HG03060 (cell line): ENCODE measurements at regions not wholly inside any gene's neighbourhood (a gene's known extent, or its start where the extent isn't known, plus 50 kb on each side); places are given as distances from the start of the nearest gene placed in this dataset.

Source experiments
- ATAC-seq: cut with Tn5 transposase; IDR thresholded peaks from one replicate; pipeline ENCODE4 v1.9.1; 2021; ENCODE audit warnings: low read depth, moderate number of reproducible peaks; ENCODE audit not compliant: unreplicated experiment

- ATAC-seq = no peak
Measured at GRCh38 chr10:130901311-130902165, 410.0 kb downstream of the TCERG1L start.

DNA sequence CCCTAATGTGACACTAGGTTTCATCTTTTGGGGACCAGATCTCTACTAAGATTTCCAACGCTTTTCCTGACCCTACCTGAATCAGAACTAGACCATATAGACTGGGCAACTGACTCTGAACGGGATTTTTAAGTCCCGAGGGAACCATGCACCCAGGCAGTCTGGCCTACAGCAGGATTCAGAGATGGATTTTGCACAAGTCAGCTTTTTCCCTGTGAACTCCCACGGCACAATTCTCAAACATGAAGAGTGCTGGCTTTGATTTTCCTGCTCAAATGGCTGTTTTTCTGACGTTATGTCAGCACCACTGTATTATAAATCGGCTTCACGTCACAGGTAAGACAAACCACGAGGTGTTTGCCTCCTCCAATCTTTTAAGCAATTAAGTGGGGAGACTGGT is 409.1 kb downstream of the TCERG1L start:
- ATAC-seq = no peak

DNA sequence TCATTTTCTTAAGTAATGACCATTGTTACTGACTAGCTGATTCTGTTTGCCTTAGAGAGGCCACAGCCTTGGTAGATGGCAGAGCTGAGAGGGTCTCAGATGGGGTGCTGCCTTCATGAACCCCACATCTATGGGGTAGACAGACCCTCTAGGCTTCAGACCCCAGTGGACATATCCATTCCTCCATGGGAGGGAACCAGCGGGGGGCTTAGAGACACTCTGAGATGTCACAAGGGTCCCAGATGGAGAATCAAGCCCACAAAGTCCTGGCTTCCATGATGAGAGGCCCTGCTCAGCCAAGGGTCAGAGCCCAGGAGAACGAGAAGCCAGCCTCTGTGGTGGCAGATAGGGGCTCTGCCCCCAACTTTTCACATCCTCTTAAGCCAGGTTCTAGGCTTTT is 408.6 kb downstream of the TCERG1L start:
- no peak for ATAC-seq

GRCh38 chr10:130904676-130905075 is 406.8 kb downstream of the TCERG1L start:
- ATAC-seq = no peak

GRCh38 chr10:130905386-130905785 is 406.1 kb downstream of the TCERG1L start:
- ATAC-seq = no peak

DNA sequence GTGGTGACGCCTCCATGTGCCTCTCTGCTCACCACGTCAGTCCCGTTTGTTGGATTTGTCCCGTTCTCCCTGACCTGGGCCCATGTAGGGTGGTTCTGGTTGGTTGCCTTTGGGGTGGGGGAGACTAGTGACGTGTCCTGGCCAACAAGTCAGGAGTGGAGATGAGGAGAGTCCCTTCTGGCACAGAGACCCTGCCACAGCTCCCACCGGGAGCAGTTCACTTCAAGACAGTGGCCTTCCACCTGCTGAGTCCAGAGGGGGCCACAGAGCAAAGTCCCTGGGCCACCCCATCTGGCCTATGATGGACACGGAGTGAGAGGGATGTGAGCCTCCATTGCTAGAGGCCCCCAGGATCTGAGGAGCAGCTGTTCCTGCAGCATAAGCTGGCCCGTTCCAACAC is 405.6 kb downstream of the TCERG1L start:
- no peak for ATAC-seq

DNA sequence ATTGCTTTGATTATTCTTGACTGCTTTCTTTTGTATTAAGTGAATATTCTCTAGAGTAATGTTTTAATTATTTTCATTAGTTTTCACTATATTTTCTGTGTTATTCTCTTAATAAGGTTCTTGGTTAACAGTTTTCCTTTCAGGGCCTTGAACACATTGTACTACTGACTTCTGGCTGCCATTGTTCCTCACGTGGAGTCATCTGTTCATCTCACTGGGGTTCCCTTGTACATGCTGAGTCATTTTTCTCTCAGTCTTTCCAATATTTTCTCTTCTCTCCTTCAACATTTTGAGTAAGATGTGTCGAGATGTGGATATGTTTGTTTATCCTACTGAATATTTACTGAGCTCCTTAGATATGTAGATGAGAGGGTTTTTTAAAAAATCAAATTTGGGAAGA is 400.7 kb downstream of the TCERG1L start:
- no peak for ATAC-seq

GRCh38 chr10:130913844-130914243 is 397.7 kb downstream of the TCERG1L start:
- no peak for ATAC-seq

GRCh38 chr10:130914367-130914766 is 397.2 kb downstream of the TCERG1L start:
- no peak for ATAC-seq

- no peak for ATAC-seq
Measured at GRCh38 chr10:130915065-130915464, 396.5 kb downstream of the TCERG1L start.

- no peak for ATAC-seq
Measured at GRCh38 chr10:130921461-130921860, 390.1 kb downstream of the TCERG1L start.

DNA sequence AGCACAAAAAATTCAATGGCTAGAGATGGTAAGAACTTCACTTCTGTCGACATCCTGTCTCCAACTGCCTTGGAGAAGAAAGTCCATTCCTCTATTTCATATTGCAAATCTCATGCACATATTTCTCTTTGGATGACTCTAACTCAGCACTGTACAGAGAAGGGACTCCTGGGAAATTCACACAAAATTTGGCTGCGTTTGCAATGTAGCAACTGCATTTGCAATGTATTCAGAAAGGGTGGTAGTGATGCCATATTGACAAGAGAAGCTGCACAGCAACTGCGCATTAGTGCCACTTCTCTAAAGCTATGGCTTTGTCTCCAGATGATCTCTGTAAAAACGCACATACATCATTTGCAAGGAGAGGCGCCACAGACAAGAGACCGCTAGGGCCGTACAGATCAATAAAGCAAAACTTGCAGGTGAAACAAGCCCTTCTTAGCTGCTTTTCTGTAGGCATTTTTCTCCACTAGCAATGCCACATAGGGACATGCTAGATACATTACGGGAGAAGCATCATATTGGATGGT is 389.5 kb downstream of the TCERG1L start:
- no peak for ATAC-seq

GRCh38 chr10:130923596-130923995 is 387.9 kb downstream of the TCERG1L start:
- ATAC-seq = no peak

GRCh38 chr10:130924138-130924819 is 387.2 kb downstream of the TCERG1L start:
- no peak for ATAC-seq

GRCh38 chr10:130926442-130926841 is 385.1 kb downstream of the TCERG1L start:
- ATAC-seq = no peak

DNA sequence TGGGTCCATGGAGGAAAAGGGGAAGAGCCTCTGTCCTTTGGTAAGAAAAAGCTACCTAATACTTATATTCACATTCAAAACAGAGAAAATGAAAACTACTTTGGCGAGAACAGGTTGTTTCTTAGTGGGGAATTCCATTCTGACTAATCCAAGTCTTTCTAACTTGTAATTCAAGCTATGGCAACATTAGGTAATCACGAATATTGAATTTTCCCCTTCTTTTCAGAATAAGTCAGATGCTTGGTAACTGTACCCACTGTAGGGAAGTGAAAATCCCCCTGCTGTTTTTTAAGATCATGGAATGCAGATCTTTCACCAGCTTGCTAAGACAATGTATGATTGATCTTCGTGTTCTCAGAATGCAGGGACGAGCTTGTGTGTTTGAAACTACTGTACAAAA is 384.4 kb downstream of the TCERG1L start:
- ATAC-seq = no peak

DNA sequence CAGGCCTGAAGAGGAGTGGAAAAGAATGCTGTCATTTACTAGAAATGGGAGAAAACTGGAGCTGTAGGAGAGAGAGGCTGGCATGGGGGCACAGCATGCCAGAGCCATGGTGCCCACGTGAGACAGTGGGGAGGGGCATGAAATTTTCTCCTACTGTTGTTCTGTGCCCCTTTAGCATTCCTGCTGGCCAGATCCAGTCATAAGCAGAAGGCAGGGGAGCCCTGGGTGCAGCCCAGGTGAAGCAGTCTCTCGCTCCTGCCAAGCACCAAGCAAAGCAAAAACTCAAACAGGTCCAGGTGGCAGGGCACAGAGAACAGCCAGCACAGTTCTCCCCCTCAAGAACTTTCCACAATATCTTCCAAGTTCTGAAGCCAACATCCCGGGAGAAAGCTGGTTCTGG is 383.2 kb downstream of the TCERG1L start:
- no peak for ATAC-seq

DNA sequence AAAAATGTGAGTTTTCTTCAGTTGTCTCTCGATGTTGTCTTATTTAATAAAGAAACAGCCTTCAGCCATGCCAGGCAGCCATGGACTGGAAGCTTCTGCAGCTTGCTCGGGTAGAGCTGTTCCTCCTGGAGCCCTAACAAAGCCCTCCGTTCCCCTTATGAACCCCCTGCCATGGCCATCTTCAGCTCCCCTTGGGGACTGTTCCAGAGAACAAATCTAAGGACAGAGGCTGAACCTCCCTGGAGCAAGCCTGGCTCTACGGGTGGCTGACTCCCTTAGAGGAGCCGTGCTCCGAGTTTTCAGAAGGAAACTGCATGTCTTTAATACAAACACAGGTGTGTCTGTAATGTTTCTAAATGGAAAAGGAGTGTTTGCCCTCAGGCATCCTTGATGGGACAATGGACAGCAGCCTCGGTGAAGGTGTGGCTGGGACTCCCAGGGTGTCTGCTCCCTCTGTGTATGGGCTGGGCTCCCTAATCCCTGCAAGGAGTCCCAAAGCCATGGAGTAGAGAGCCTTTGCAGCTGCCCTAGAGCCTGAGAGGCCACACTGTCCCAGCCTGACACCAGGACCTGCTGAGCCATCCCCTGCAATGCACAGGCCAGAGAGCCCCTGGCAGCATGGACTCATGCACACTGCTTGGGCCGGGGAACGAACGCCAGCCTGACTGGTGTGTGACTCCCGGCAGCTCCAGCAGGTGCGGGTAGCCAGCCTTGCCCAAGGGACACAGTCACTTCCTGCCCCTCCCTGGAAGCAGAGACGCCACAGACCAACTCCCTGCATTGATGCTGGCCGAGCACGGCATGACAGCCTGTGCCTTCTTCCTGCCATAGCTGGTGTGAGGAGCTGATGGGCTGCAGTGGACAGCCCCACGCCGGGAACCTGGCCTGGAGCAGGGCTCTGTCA is 381.8 kb downstream of the TCERG1L start:
- no peak for ATAC-seq

DNA sequence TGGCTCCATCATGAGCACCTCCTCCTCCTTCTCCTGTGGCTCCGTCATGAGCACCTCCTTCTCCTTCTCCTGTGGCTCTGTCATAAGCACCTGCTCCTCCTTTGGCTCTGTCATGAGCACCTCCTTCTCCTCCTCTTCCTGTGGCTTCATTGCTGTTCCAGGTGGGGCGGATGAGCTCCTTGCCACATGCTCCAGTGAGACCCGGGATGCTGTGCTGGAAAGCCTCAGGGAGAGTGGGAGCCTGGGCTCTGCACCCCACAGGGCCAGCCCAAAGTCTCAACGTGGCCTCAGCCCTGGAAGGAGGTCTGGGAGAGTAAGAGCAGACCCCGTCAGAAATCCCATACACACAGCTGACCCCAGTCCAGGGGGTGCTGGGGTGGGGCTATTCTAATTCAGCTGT is 380.7 kb downstream of the TCERG1L start:
- no peak for ATAC-seq

GRCh38 chr10:130931256-130931655 is 380.3 kb downstream of the TCERG1L start:
- ATAC-seq = no peak
